OCI-LY7 (cell line): ENCODE measurements at regions not wholly inside any gene's neighbourhood (a gene's known extent, or its start where the extent isn't known, plus 50 kb on each side); places are given as distances from the start of the nearest gene placed in this dataset.

Source experiments
- BruUV-seq: library from RNA; stranded (reverse); fragments of 400-500 nt; replicated peaks from 2 replicates; lab custom pipeline; 2021; lab: Mats Ljungman, UMichigan
- CTCF ChIA-PET: fragments of 300-600 bp; sonication (Branson Sonifier 250); formaldehyde crosslinking; loops from one replicate; lab custom pipeline; 2022; ENCODE audit warnings: antibody characterized with exemption; ENCODE audit not compliant: unreplicated experiment; lab: Charles Lee
- POLR2A ChIA-PET: fragments of 300-600 bp; sonication (Branson Sonifier 250); formaldehyde crosslinking; loops from one replicate; lab custom pipeline; 2022; ENCODE audit warnings: antibody characterized with exemption; lab: Charles Lee
- DNase-seq: peaks from one replicate; pipeline ENCODE4 v3.0.0-alpha.2; 2015; ENCODE audit warnings: low spot score
- H2AFZ ChIP-seq: fragments of 200-600 bp; sonication (generic), shearing (Covaris generic); 2 replicates; pipeline ENCODE4 v1.6.1; 2014; ENCODE audit warnings: mild to moderate bottlenecking, antibody characterized with exemption, low read length, moderate library complexity
- H3K27ac ChIP-seq: fragments of 200-600 bp; sonication (generic); 2 replicates; pipeline ENCODE4 v1.5.1; 2014; ENCODE audit warnings: mixed run types, low read depth, mild to moderate bottlenecking, moderate library complexity, low read length, inconsistent platforms; ENCODE audit not compliant: poor library complexity, severe bottlenecking
- H3K36me3 ChIP-seq: fragments of 200-600 bp; sonication (generic); 2 replicates; pipeline ENCODE4 v1.6.1; 2014; ENCODE audit warnings: mild to moderate bottlenecking, antibody characterized with exemption, low read length, moderate library complexity, mixed read lengths; ENCODE audit not compliant: insufficient read depth
- H3K4me1 ChIP-seq: fragments of 200-600 bp; sonication (generic); 2 replicates; pipeline ENCODE4 v1.5.1; 2014; ENCODE audit warnings: mild to moderate bottlenecking, low read length; ENCODE audit not compliant: insufficient read depth, poor library complexity, severe bottlenecking
- H3K4me2 ChIP-seq: fragments of 200-600 bp; sonication (generic); 2 replicates; pipeline ENCODE4 v1.6.1; 2014; ENCODE audit warnings: mild to moderate bottlenecking, low read length
- H3K4me3 ChIP-seq: fragments of 200-600 bp; sonication (generic); 2 replicates; pipeline ENCODE4 v1.5.1; 2014; ENCODE audit warnings: mild to moderate bottlenecking, low read depth, low read length; ENCODE audit not compliant: poor library complexity, severe bottlenecking
- H3K79me2 ChIP-seq: fragments of 200-600 bp; sonication (generic); 2 replicates; pipeline ENCODE4 v1.6.1; 2016; ENCODE audit warnings: low read depth, mild to moderate bottlenecking, low read length, moderate library complexity, mixed read lengths; ENCODE audit not compliant: insufficient read depth
- H3K9me2 ChIP-seq: fragments of 200-600 bp; sonication (generic); 2 replicates; pipeline ENCODE4 v1.6.1; 2016; ENCODE audit warnings: mild to moderate bottlenecking, low read length, mixed read lengths; ENCODE audit not compliant: insufficient read depth
- H3K9me3 ChIP-seq: fragments of 200-600 bp; sonication (generic); 2 replicates; pipeline ENCODE4 v1.6.1; 2014; ENCODE audit warnings: mild to moderate bottlenecking, mixed run types, low read length, mixed read lengths
- H4K20me1 ChIP-seq: fragments of 200-600 bp; sonication (generic); 2 replicates; pipeline ENCODE4 v1.6.1; 2014; ENCODE audit warnings: mild to moderate bottlenecking, antibody characterized with exemption, low read length, moderate library complexity, mixed read lengths; ENCODE audit not compliant: insufficient read depth
- CTCF ChIP-seq: fragments of 200-600 bp; sonication (generic); conservative IDR thresholded peaks from 2 replicates; pipeline ENCODE4 v1.5.1; 2014; ENCODE audit warnings: mild to moderate bottlenecking, antibody characterized with exemption, low read length, moderate library complexity, mixed read lengths
- EZH2phosphoT487 ChIP-seq: fragments of 200-600 bp; sonication (generic); IDR thresholded peaks from 2 replicates; pipeline ENCODE4 v1.6.1; 2018; ENCODE audit warnings: low read depth, borderline replicate concordance, mild to moderate bottlenecking, mixed run types, antibody characterized with exemption, low read length, moderate library complexity, mixed read lengths
- intact Hi-C: fragments of 100-400 bp; cut with micrococcal nuclease; formaldehyde crosslinking; loops from one replicate; pipeline ENCODE4 v1.10.0; 2022; ENCODE audit not compliant: unreplicated experiment

GRCh38 chr2:129895526-129896082 is 83.9 kb upstream of the RAB6C start:
- DNase-seq = no peak
- POLR2A ChIA-PET = no interaction called here
- Histone ChIP-seq H3K4me1 (no peaks in the 10 kb centered on the region), H3K36me3 (no peaks in the 10 kb centered on the region), H3K4me2 (no peak overlapping the region), H3K27ac (no peak overlapping the region), H3K9me2 (no peaks in the 10 kb centered on the region), H4K20me1 (no peaks in the 10 kb centered on the region), H2AFZ (no peak overlapping the region), H3K9me3 (no peaks in the 10 kb centered on the region), H3K4me3 (no peak overlapping the region), H3K79me2 (no peaks in the 10 kb centered on the region)
- CTCF ChIA-PET = interaction anchor here (0.5 kb wide), 1 partner anchor 1147 kb away, joined by 3 read pairs; no protein-coding TSS in a partner anchor
- TF ChIP-seq CTCF (no peak), EZH2phosphoT487 (no peak)
- intact Hi-C loops = no loop called here
- BruUV-seq = no TSS peak

DNA sequence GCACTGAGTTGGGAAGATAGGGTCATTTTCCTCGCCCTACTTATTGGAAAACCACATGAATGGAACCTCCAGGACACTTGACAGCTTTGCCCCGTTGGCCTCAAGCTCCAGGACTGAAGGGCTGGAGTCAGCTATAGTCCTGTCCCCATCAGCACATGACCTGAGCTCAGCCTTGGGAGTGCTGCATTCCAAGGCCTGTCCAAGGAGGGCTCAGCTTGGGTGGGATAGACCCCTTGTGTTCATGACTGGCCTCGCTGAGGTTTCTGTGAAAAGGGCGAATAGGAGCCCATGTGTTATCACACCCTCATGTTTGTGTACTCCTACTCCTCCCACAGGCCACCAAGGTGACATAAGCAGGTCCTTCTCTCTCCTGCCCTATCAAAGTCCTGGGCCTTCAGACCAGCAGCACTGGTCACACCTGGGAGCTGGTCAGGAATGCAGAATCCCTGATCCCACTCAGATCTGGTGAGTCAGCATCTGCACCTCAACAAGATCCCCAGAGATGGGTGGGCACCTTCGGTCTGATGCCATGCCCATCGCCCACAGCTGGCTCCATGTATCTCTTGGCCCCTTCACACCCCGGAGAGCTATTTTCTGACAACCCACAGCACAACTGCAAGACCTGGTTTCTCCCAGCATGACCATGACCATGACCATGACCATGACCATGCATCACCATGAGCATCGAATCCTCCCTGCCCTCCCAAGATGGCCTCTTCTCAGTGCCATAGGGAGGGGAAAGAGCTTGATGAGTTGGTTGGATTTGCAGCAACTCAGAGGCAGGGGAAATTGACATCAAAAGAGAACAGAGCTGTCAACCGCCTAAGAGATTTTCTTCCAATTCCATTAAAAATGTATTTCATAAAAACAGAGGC is 83.0 kb upstream of the RAB6C start:
- Histone ChIP-seq H3K4me1 (no peaks in the 10 kb centered on the region), H3K9me2 (no peaks in the 10 kb centered on the region), H2AFZ (no peak overlapping the region), H3K27ac (no peak overlapping the region), H3K4me2 (no peak overlapping the region), H3K79me2 (no peaks in the 10 kb centered on the region), H3K4me3 (no peak overlapping the region), H4K20me1 (no peaks in the 10 kb centered on the region), H3K36me3 (no peaks in the 10 kb centered on the region), H3K9me3 (no peaks in the 10 kb centered on the region)
- no peak for TF ChIP-seq CTCF
- no peak for TF ChIP-seq EZH2phosphoT487
- POLR2A ChIA-PET = no interaction called here
- CTCF ChIA-PET = no interaction called here
- DNase-seq = no peak
- no TSS peak for BruUV-seq
- intact Hi-C loops = no loop called here
